NOMO-1 (cell line): ENCODE measurements at regions not wholly inside any gene's neighbourhood (a gene's known extent, or its start where the extent isn't known, plus 50 kb on each side); places are given as distances from the start of the nearest gene placed in this dataset.
"Not testable (repeated sequence)": the region's sequence is repeated elsewhere in the genome, so short reads cannot be mapped to it uniquely, and the experiment has no call there.

Source experiments
- DNase-seq, 2 experiments: peaks; one replicate each; lab custom pipeline; 2025; ENCODE audit not compliant: unreplicated experiment in 2 of 2; lab: John Stamatoyannopoulos, UW

DNA sequence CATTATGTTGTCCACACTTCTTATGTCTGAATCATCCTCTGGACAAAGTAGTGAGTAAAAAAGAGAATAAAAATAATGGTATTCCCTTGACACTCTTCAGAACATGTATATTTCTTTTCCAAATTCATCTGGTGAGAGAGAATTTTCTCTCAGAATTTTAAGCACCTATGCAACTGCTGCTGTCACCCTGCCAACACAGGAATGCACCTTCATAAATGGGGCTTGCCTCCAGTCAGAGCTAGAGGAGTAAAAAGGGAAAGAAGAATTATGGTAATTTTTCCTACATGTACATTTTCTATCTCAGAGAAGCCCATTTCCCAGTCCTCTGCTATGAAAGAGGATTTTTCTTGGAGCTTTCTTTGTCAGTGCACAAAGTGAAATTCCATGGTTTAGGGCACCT lies 92.2 kb upstream of the ALCAM start:
- no peak for DNase-seq

DNA sequence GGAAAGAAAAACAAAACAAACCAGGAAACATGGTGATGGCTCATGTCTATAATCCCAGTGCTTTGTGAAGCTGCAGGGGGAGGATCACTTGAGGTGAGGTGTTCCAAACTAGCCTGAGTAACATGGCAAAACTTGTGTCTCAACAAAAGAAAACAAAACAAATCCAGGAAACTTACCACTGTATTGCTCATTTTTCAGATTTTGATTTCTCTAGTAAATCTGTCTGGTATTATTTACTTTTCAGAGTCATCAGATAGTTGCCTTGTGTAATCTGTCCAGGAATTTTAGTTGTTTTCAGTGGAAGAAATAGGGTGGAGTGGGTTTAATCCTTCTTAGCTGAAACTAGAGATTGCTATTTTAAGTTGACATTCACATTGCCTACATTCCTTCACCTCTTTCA lies 91.8 kb upstream of the ALCAM start:
- no peak for DNase-seq

DNA sequence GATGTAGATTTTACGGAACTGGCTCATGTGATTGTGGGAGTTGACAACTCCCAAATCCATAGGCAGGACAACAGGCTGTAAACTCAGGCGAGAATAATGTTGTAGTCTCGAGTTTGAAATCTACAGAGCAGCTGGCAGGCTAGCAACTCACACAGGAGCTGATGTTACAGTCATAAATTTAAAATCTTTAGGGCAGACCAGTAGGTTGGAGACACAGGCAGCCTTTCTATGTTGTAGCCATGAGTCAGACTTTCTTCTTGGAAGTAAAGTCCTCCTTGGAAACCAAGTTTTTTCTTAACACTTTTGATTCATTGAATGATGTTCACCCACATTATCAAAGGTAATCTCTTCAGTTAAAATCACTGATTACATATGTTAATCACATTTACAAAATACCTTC lies 89.1 kb upstream of the ALCAM start:
- no peak for DNase-seq

- no peak for DNase-seq
Measured at GRCh38 chr3:105278688-105279087, 88.0 kb upstream of the ALCAM start.

GRCh38 chr3:105281989-105282388 lies 84.7 kb upstream of the ALCAM start:
- no peak for DNase-seq

GRCh38 chr3:105284876-105285275 lies 81.8 kb upstream of the ALCAM start:
- DNase-seq: no peak

- DNase-seq: no peak
Measured at GRCh38 chr3:105285653-105286241, 81.0 kb upstream of the ALCAM start.

GRCh38 chr3:105293441-105293840 lies 73.3 kb upstream of the ALCAM start:
- no peak for DNase-seq

DNA sequence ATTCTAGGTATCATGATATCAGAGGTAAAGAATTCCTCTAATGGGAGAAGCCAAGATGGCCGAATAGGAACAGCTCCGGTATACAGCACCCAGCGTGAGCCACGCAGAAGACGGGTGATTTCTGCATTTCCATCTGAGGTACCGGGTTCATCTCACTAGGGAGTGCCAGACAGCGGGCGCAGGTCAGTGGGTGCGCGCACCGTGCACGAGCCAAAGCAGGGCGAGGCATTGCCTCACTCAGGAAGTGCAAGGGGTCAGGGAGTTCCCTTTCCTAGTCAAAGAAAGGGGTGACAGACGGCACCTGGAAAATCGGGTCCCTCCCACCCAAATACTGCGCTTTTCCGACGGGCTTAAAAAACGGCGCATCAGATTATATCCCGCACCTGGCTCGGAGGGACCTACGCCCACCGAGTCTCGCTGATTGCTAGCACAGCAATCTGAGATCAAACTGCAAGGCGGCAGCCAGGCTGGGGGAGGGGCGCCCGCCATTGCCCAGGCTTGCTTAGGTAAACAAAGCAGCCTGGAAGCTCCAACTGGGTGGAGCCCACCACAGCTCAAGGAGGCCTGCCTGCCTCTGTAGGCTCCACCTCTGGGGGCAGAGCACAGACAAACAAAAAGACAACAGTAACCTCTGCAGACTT lies 70.4 kb upstream of the ALCAM start:
- DNase-seq: not testable (repeated sequence)

DNA sequence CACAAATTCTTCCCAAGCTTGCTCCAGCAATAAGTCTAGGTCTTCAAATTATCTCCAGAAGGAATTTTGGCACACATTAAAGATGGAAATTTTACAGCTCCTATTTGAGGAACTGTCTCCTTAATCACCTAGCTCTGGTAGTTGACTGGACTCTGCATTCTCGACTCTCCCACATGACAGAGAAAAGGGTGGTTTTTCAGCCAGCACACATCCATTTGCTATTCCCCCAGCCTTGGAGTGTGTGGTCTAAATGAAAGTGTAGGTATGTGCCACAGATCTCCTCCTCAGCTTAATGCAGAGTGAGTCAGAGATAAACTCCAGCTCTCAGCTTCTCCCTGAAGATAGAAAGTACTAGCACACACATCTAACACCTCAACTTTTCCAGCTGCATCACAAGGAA lies 62.2 kb upstream of the ALCAM start:
- no peak for DNase-seq

DNA sequence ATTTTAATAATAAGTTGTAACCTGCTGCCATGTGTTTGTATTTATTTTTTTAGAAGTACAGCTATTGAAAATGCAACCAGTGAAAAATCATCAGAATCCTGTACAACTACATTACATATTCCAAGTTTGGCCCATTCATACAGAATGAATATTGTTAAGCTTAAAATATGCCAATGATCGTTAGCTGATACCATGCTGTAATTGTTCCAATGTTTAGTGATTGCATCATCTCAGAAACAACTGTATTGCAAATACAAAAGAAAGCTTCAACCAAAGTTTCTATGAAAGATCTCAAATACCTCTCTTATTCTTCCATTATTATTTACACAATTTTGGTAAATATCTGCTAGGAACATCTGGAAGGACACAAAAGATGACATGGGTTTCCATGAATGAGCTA lies 51.6 kb upstream of the ALCAM start:
- DNase-seq: no peak

GRCh38 chr3:105315815-105316214 lies 50.9 kb upstream of the ALCAM start:
- no peak for DNase-seq

GRCh38 chr3:105316331-105316730 lies 50.4 kb upstream of the ALCAM start:
- DNase-seq: no peak
